Body of pancreas (tissue), 4 donors: ENCODE measurements at regions not wholly inside any gene's neighbourhood (a gene's known extent, or its start where the extent isn't known, plus 50 kb on each side); places are given as distances from the start of the nearest gene placed in this dataset.

ENCODE experiments used
- ATAC-seq: fragments of 150-250 bp; one replicate; pipeline ENCODE4 v1.9.1; 2016
- DNase-seq, 4 donors: peaks; one replicate each; pipeline ENCODE4 v3.0.0-alpha.2; 2019
- H3K27ac ChIP-seq, 4 donors: fragments of 200-600 bp; sonication (generic); 1 replicate in 3 of 4; 2 replicates in 1 of 4; pipeline versions ENCODE4 v1.5.1 to v1.6.1; 2016 to 2019; ENCODE audit warnings: mild to moderate bottlenecking in 1 of 4, mixed read lengths in 1 of 4, moderate library complexity in 1 of 4
- H3K27me3 ChIP-seq, 2 donors: fragments of 200-600 bp; sonication (generic); one replicate each; pipeline ENCODE4 v1.6.0; 2016; ENCODE audit warnings: mild to moderate bottlenecking in 1 of 2
- H3K36me3 ChIP-seq, 2 donors: fragments of 200-600 bp; sonication (generic); replicated peaks in 1 of 2; 2 replicates each; pipeline ENCODE4 v1.5.1; 2016; ENCODE audit warnings: low read depth in 2 of 2; ENCODE audit not compliant: insufficient read depth in 1 of 2
- H3K4me1 ChIP-seq: fragments of 200-600 bp; sonication (generic); one replicate; pipeline ENCODE4 v1.6.0; 2016
- H3K4me3 ChIP-seq, 2 donors: fragments of 200-600 bp; sonication (generic); 1 replicate in 1 of 2; 2 replicates in 1 of 2; pipeline ENCODE4 v1.5.1; 2016 to 2019
- H3K9me3 ChIP-seq, 3 donors: fragments of 200-600 bp; sonication (generic); 1 replicate in 2 of 3; 2 replicates in 1 of 3; pipeline ENCODE4 v1.5.1; 2016
- POLR2A ChIP-seq, 3 donors: fragments of 450-650 bp; IDR thresholded peaks; one replicate each; pipeline ENCODE4 v1.6.1; 2016; ENCODE audit warnings: antibody characterized with exemption in 3 of 3, mild to moderate bottlenecking in 2 of 3
- WGBS, 2 donors: methylation state at CpG; one replicate each; pipeline ENCODE4 v1.1.5; 2017; 5-methylcytosine and 5-hydroxymethylcytosine counted together
- intact Hi-C: fragments of 100-400 bp; cut with DNase I; formaldehyde crosslinking; loops from one replicate; pipeline ENCODE4 v1.15.1; 2023
- TF ChIP-seq, protein P1 (sequence below), 7 experiments: fragments of 450-650 bp in 4 of 7; fragments of 200-600 bp in 3 of 7; sonication (generic) in 3 of 7; IDR thresholded peaks; one replicate each; pipeline ENCODE4 v1.5.1; 2016 to 2019; ENCODE audit warnings: antibody characterized with exemption in 7 of 7

DNA sequence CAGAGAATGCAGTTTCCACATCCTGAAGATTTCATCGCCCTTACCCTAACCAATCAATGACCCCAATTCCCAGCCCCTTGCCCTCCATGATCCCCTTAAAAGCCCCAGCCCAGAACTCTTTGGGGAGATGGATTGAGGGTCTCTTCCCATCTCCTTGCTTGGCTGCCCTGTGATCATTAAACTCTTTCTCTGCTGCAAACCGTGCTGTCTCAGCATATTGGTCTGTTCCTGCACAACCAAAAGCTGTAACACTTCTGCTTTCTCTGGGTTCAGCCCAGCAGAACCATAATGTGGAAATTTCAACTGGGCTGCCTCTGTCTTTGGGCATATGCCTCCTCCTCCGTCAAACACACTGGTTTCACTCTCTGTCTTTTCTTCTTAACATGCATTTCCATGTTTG is 67.0 kb upstream of the NLRP1 start:
- intact Hi-C loops = no loop called here
- WGBS, 2 donors = 56 to 63% methylated on average over 3 of the region's 3 CpGs
- DNase-seq (no peak), ATAC-seq (no peak)
- H3K4me1 ChIP-seq = no peaks in the 10 kb centered on the region
- TF ChIP-seq POLR2A (IDR thresholded peaks at IDR 0.05) = no peak
- H3K36me3 ChIP-seq = no peaks in the 10 kb centered on the region
- peaks cover 0 to 8% (median 0%) of the 10 kb centered on the region in 3 donors for H3K9me3 ChIP-seq
- no peak overlapping the region for H3K4me3 ChIP-seq
- peaks cover 0 to 5% of the 10 kb centered on the region in 2 donors for H3K27me3 ChIP-seq
- no peak overlapping the region for H3K27ac ChIP-seq

DNA sequence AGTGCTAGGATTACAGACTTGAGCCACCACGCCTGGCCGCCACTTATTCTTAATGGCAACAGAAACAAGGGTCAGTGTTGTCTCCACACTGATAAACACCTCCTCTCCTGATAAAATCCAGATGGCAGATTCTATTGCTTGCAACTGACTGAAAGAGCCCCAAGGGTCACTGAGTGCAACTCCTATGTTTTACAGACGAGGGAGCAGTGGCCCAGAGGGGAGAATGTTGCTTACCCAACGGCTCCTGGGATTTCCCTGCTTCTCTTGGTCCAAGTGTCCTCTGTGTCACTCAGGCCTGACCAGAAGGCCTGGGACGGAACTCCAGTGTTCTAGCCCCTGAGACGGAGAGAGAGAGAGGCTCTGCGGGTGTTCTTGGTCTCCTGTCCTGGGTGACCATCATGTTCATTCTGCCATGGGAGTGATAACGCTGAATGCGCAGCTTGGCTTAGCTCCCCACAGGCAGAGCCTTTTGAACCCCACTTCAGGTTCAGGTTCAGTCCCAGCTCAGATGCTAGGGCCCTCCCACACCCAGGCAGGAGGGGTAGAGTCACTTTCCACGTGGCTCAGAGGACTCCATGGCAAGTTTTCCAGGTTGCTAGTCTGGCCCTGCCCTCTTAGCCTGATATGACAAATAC is 77.3 kb upstream of the NLRP1 start:
- 51 to 79% methylated on average over 5 to 10 of the region's 10 CpGs for WGBS, 2 donors
- Histone ChIP-seq H3K9me3 (no peaks in the 10 kb centered on the region), H3K27me3 (no peaks in the 10 kb centered on the region), H3K36me3 (no peaks in the 10 kb centered on the region), H3K4me1 (no peaks in the 10 kb centered on the region), H3K27ac (no peak overlapping the region), H3K4me3 (no peak overlapping the region)
- no peak for ATAC-seq
- no peak for TF ChIP-seq POLR2A (IDR thresholded peaks at IDR 0.05)
- TF ChIP-seq, protein P1, sequence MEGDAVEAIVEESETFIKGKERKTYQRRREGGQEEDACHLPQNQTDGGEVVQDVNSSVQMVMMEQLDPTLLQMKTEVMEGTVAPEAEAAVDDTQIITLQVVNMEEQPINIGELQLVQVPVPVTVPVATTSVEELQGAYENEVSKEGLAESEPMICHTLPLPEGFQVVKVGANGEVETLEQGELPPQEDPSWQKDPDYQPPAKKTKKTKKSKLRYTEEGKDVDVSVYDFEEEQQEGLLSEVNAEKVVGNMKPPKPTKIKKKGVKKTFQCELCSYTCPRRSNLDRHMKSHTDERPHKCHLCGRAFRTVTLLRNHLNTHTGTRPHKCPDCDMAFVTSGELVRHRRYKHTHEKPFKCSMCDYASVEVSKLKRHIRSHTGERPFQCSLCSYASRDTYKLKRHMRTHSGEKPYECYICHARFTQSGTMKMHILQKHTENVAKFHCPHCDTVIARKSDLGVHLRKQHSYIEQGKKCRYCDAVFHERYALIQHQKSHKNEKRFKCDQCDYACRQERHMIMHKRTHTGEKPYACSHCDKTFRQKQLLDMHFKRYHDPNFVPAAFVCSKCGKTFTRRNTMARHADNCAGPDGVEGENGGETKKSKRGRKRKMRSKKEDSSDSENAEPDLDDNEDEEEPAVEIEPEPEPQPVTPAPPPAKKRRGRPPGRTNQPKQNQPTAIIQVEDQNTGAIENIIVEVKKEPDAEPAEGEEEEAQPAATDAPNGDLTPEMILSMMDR (IDR thresholded peaks at IDR 0.05) = no peak
- intact Hi-C loops = no loop called here
- no peak for DNase-seq

DNA sequence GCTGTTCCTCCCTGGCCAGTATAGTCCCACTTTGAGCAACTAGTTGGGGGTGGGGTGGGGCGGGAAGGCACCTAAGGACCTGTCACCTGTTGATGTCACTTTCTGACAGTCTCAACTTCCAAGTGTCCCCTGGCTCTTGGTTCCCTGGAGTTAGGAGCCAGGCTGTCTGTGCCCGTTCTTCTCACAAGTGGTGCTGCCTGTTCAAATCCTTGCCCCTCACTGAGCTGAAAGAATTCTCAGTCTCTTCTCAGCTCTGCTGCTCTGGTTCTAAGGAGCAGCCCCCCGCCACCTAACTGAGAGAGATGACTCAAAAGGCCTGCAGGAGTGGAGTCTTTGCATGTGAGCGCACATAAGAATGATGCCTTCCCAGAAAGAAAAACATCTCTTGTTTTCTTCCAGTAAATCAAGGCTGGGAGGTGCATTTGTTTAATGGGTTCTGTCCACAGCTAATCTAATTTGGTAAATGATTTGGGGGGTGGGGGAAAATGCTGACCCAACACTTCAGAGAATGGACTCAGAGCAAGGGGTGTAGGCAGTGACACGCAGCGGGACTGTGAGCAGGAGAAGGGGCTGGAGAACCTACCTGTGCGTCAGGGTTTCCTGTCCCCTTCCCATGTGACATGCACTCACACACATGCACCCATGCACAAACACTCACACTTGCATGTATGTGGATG is 78.2 kb upstream of the NLRP1 start:
- no peak overlapping the region for H3K4me3 ChIP-seq
- TF ChIP-seq POLR2A (IDR thresholded peaks at IDR 0.05) = no peak
- TF ChIP-seq, protein P1 (IDR thresholded peaks at IDR 0.05) = no peak
- no peaks in the 10 kb centered on the region for H3K9me3 ChIP-seq
- no peak for ATAC-seq
- 42 to 52% methylated on average over 7 of the region's 7 CpGs for WGBS, 2 donors
- no peak overlapping the region for H3K27ac ChIP-seq
- DNase-seq = no peak
- H3K27me3 ChIP-seq = no peaks in the 10 kb centered on the region
- intact Hi-C loops = no loop called here
- H3K4me1 ChIP-seq = no peaks in the 10 kb centered on the region
- H3K36me3 ChIP-seq = no peaks in the 10 kb centered on the region

DNA sequence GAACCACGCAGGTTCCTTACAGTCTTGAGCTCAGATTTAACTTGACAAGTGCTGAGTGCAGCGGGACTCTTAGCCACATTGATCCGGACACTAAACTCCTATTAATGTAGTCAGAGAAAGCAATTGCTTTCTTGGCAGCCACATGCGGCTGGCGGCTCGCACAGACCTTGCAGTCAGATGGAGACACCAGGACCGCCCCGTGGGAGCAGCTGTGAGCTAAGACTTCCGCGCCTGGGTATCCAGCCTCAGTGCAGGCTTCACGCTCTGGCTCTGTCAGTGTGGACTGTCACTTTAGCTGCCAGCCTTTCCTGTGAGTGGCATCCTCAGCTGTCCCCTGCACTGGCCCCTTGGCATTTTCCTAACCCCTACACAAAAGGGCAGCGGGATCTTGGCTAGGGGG is 80.9 kb upstream of the NLRP1 start:
- H3K9me3 ChIP-seq = no peaks in the 10 kb centered on the region
- H3K4me3 ChIP-seq = no peak overlapping the region
- no peak for TF ChIP-seq POLR2A (IDR thresholded peaks at IDR 0.05)
- TF ChIP-seq, protein P1 (IDR thresholded peaks at IDR 0.05) = no peak
- H3K27me3 ChIP-seq = no peaks in the 10 kb centered on the region
- DNase-seq = no peak
- 34 to 38% methylated on average over 5 to 12 of the region's 12 CpGs for WGBS, 2 donors
- H3K27ac ChIP-seq = no peak overlapping the region
- no peaks in the 10 kb centered on the region for H3K36me3 ChIP-seq
- intact Hi-C loops = no loop called here
- no peak for ATAC-seq
- no peaks in the 10 kb centered on the region for H3K4me1 ChIP-seq

DNA sequence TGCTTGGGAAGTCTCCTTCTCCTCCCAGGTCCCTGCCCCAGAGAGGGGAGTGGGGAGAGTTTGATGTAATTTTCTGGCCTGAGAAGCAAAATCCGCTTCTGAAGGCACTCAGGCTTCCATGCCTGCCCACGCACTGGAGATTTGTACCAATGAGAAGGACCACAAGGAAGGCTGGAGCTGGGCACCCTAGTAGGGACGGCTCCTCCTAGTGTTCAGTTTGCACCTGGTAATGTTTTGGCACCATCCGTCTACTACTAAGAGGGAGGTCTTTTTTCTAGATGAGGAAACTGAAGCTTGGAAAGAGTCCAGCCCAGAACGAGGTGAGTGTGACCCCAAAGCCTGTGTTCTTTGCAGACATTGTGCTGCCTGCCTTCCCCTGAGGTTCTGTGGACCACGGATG is 83.6 kb upstream of the NLRP1 start:
- no peaks in the 10 kb centered on the region for H3K4me1 ChIP-seq
- DNase-seq (no peak), ATAC-seq (no peak)
- 28 to 31% methylated on average over 4 to 6 of the region's 6 CpGs for WGBS, 2 donors
- H3K4me3 ChIP-seq = no peak overlapping the region
- no peaks in the 10 kb centered on the region for H3K27me3 ChIP-seq
- no peaks in the 10 kb centered on the region for H3K36me3 ChIP-seq
- TF ChIP-seq, protein P1 (IDR thresholded peaks at IDR 0.05) = no peak
- no peak for TF ChIP-seq POLR2A (IDR thresholded peaks at IDR 0.05)
- intact Hi-C loops = no loop called here
- H3K9me3 ChIP-seq = no peaks in the 10 kb centered on the region
- no peak overlapping the region for H3K27ac ChIP-seq
